RWPE2 (cell line): ENCODE measurements at regions not wholly inside any gene's neighbourhood (a gene's known extent, or its start where the extent isn't known, plus 50 kb on each side); places are given as distances from the start of the nearest gene placed in this dataset.

Experiments
- ATAC-seq: fragments of 200-7000 bp; cut with Tn5 transposase; 3 replicates; pipeline ENCODE4 v1.9.1; 2021; ENCODE audit warnings: low read depth
- DNase-seq: peaks from one replicate; pipeline ENCODE4 v3.0.0-alpha.2; 2020; ENCODE audit warnings: low spot score
- H3K27ac ChIP-seq: fragments of 450-650 bp; 2 replicates; pipeline ENCODE4 v1.5.1; 2017; ENCODE audit warnings: mild to moderate bottlenecking; ENCODE audit not compliant: poor library complexity, severe bottlenecking
- H3K27me3 ChIP-seq: fragments of 250-450 bp; sonication (Bioruptor Pico); 2 replicates; pipeline ENCODE4 v1.5.1; 2021; ENCODE audit warnings: mild to moderate bottlenecking, moderate library complexity; ENCODE audit not compliant: insufficient read depth, poor library complexity, severe bottlenecking
- H3K36me3 ChIP-seq: fragments of 250-450 bp; sonication (Bioruptor Pico); 2 replicates; pipeline ENCODE4 v1.5.1; 2020; ENCODE audit warnings: low read depth, mild to moderate bottlenecking, moderate library complexity
- H3K4me1 ChIP-seq: fragments of 250-450 bp; sonication (Bioruptor Pico); 2 replicates; pipeline ENCODE4 v1.5.1; 2021; ENCODE audit warnings: mild to moderate bottlenecking, moderate library complexity; ENCODE audit not compliant: insufficient read depth, poor library complexity, severe bottlenecking
- H3K4me3 ChIP-seq: fragments of 250-450 bp; sonication (Bioruptor Pico); 2 replicates; pipeline ENCODE4 v1.5.1; 2021; ENCODE audit warnings: mild to moderate bottlenecking, moderate library complexity; ENCODE audit not compliant: severe bottlenecking
- H3K9me3 ChIP-seq: fragments of 250-450 bp; sonication (Bioruptor Pico); 2 replicates; pipeline ENCODE4 v1.5.1; 2021; ENCODE audit warnings: mild to moderate bottlenecking, moderate library complexity; ENCODE audit not compliant: severe bottlenecking
- CTCF ChIP-seq: fragments of 450-650 bp; IDR thresholded peaks from one replicate; pipeline ENCODE4 v1.5.1; 2017; ENCODE audit warnings: mild to moderate bottlenecking, moderate library complexity; ENCODE audit not compliant: poor library complexity, severe bottlenecking

- TF ChIP-seq CTCF, result no peak
- H3K36me3 ChIP-seq, result no peaks in the 10 kb centered on the region
- no peaks in the 10 kb centered on the region for H3K4me1 ChIP-seq
- DNase-seq (no peak), ATAC-seq (no peak)
- no peak overlapping the region for H3K4me3 ChIP-seq
- no peak overlapping the region for H3K27ac ChIP-seq
- no peaks in the 10 kb centered on the region for H3K9me3 ChIP-seq
- H3K27me3 ChIP-seq, result no peaks in the 10 kb centered on the region
Observed at GRCh38 chr6:68256391-68256790, 378.7 kb upstream of the ADGRB3 start.

- H3K4me1 ChIP-seq, result no peaks in the 10 kb centered on the region
- no peak for ATAC-seq
- no peak overlapping the region for H3K27ac ChIP-seq
Observed at GRCh38 chr6:68252632-68253031, 382.4 kb upstream of the ADGRB3 start.

GRCh38 chr6:68247782-68248181 is 387.3 kb upstream of the ADGRB3 start:
- ATAC-seq, result no peak
- Histone ChIP-seq H3K27ac (no peak overlapping the region), H3K4me3 (no peak overlapping the region), H3K4me1 (no peaks in the 10 kb centered on the region), H3K27me3 (no peaks in the 10 kb centered on the region), H3K36me3 (no peaks in the 10 kb centered on the region), H3K9me3 (no peaks in the 10 kb centered on the region)
- TF ChIP-seq CTCF, result no peak
- DNase-seq, result no peak

More at GRCh38 chr6:68252632-68253031, 382.4 kb upstream of the ADGRB3 start:
- TF ChIP-seq CTCF, result no peak
- Histone ChIP-seq H3K27me3 (no peaks in the 10 kb centered on the region), H3K4me3 (no peak overlapping the region), H3K9me3 (no peaks in the 10 kb centered on the region), H3K36me3 (no peaks in the 10 kb centered on the region)
- no peak for DNase-seq

GRCh38 chr6:68240726-68241125 is 394.4 kb upstream of the ADGRB3 start:
- H3K27me3 ChIP-seq, result no peaks in the 10 kb centered on the region
- peaks cover 12% of the 10 kb centered on the region for H3K4me1 ChIP-seq
- ATAC-seq (no peak), DNase-seq (no peak)
- H3K27ac ChIP-seq, result no peak overlapping the region
- H3K36me3 ChIP-seq, result no peaks in the 10 kb centered on the region
- no peak overlapping the region for H3K4me3 ChIP-seq
- H3K9me3 ChIP-seq, result no peaks in the 10 kb centered on the region
- no peak for TF ChIP-seq CTCF

GRCh38 chr6:68239034-68239433 is 396.0 kb upstream of the ADGRB3 start:
- ATAC-seq, result no peak
- Histone ChIP-seq H3K27me3 (no peaks in the 10 kb centered on the region), H3K36me3 (no peaks in the 10 kb centered on the region), H3K4me1 (peaks cover 17% of the 10 kb centered on the region), H3K27ac (no peak overlapping the region), H3K9me3 (no peaks in the 10 kb centered on the region), H3K4me3 (no peak overlapping the region)
- no peak for TF ChIP-seq CTCF
- DNase-seq, result no peak
